Hepatocyte (in vitro differentiated cells): ENCODE measurements at regions not wholly inside any gene's neighbourhood (a gene's known extent, or its start where the extent isn't known, plus 50 kb on each side); places are given as distances from the start of the nearest gene placed in this dataset.

ENCODE experiments used
- EZH2 ChIP-seq: fragments of 200-600 bp; sonication (generic); IDR thresholded peaks from 2 replicates; pipeline ENCODE4 v1.6.1; 2016; ENCODE audit warnings: antibody characterized with exemption, mild to moderate bottlenecking, borderline replicate concordance
- EZH2phosphoT487 ChIP-seq: fragments of 200-600 bp; sonication (generic); IDR thresholded peaks from one replicate; pipeline ENCODE4 v1.6.1; 2018; ENCODE audit warnings: antibody characterized with exemption, mild to moderate bottlenecking, low read depth, moderate library complexity; ENCODE audit not compliant: unreplicated experiment, severe bottlenecking
- TF ChIP-seq, protein P1 (sequence below): fragments of 200-600 bp; sonication (generic); IDR thresholded peaks from 2 replicates; pipeline ENCODE4 v1.5.1; 2016; ENCODE audit warnings: antibody characterized with exemption, mild to moderate bottlenecking; ENCODE audit not compliant: poor library complexity

DNA sequence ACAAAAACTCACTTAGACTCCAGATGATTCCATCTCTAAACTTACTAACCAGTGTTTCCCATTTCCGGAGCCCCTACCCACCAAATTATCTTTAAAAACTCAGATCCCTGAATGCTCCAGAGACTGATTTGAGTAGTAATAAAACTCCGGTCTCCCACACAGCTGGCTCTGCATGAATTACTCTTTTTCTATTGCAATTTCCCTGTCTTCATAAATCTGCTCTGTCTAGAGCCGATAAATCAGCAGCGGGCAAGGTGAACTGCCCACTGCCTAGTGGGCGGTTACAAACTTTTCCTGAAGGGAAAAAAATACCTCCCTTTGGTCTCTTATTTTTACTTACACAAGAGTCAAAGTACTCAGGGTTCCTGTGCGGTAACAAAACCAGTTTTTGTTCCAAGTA, 624.4 kb upstream of the RORB start:
- TF ChIP-seq EZH2phosphoT487 (no peak), EZH2 (no peak)
- TF ChIP-seq, protein P1, sequence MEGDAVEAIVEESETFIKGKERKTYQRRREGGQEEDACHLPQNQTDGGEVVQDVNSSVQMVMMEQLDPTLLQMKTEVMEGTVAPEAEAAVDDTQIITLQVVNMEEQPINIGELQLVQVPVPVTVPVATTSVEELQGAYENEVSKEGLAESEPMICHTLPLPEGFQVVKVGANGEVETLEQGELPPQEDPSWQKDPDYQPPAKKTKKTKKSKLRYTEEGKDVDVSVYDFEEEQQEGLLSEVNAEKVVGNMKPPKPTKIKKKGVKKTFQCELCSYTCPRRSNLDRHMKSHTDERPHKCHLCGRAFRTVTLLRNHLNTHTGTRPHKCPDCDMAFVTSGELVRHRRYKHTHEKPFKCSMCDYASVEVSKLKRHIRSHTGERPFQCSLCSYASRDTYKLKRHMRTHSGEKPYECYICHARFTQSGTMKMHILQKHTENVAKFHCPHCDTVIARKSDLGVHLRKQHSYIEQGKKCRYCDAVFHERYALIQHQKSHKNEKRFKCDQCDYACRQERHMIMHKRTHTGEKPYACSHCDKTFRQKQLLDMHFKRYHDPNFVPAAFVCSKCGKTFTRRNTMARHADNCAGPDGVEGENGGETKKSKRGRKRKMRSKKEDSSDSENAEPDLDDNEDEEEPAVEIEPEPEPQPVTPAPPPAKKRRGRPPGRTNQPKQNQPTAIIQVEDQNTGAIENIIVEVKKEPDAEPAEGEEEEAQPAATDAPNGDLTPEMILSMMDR, result no peak
